IMR-90 (cell line): ENCODE measurements at regions not wholly inside any gene's neighbourhood (a gene's known extent, or its start where the extent isn't known, plus 50 kb on each side); places are given as distances from the start of the nearest gene placed in this dataset.

Source experiments
- BHLHE40 ChIP-seq: fragments of 150-350 bp; IDR thresholded peaks from 2 replicates; pipeline ENCODE4 v1.6.1; 2016; ENCODE audit warnings: mild to moderate bottlenecking, low read depth, low read length
- CHD1 ChIP-seq: IDR thresholded peaks from 2 replicates; pipeline ENCODE4 v1.6.1; 2012; ENCODE audit warnings: low read depth, low read length, improper control_type of control experiment
- MAFK ChIP-seq: IDR thresholded peaks from 2 replicates; pipeline ENCODE4 v1.6.1; 2012; ENCODE audit warnings: low read depth, low read length, improper control_type of control experiment
- MAZ ChIP-seq: IDR thresholded peaks from 2 replicates; pipeline ENCODE4 v1.6.1; 2012; ENCODE audit warnings: low read depth, mild to moderate bottlenecking, low read length, improper control_type of control experiment, moderate library complexity, borderline replicate concordance
- MXI1 ChIP-seq: IDR thresholded peaks from 2 replicates; pipeline ENCODE4 v1.6.1; 2012; ENCODE audit warnings: low read depth, mild to moderate bottlenecking, low read length, moderate library complexity, borderline replicate concordance
- NFE2L2 ChIP-seq: fragments of 150-350 bp; IDR thresholded peaks from 2 replicates; pipeline ENCODE4 v1.6.1; 2016; ENCODE audit warnings: low read depth, mild to moderate bottlenecking, low read length
- POLR2A ChIP-seq: IDR thresholded peaks from 2 replicates; pipeline ENCODE4 v1.6.1; 2012; ENCODE audit warnings: mild to moderate bottlenecking, low read depth, low read length
- RAD21 ChIP-seq: IDR thresholded peaks from 2 replicates; pipeline ENCODE4 v1.6.1; 2012; ENCODE audit warnings: low read length, improper control_type of control experiment
- RFX5 ChIP-seq: IDR thresholded peaks from 2 replicates; pipeline ENCODE4 v1.8.0; 2012; ENCODE audit warnings: low read depth, mild to moderate bottlenecking, low read length, moderate library complexity
- SMC3 ChIP-seq: fragments of 150-350 bp; IDR thresholded peaks from 2 replicates; pipeline ENCODE4 v1.6.1; 2016; ENCODE audit warnings: low read depth, mild to moderate bottlenecking, antibody characterized with exemption, low read length, moderate library complexity
- TF ChIP-seq, protein P1 (sequence below): conservative IDR thresholded peaks from 2 replicates; pipeline ENCODE4 v1.5.1; 2012; ENCODE audit warnings: mild to moderate bottlenecking, low read depth, low read length, improper control_type of control experiment
- TF ChIP-seq, protein P2 (sequence below): fragments of 150-350 bp; IDR thresholded peaks from 2 replicates; pipeline ENCODE4 v1.6.1; 2017; ENCODE audit warnings: mild to moderate bottlenecking, antibody characterized with exemption, low read length, low read depth
- TF ChIP-seq, protein P3 (sequence below): fragments of 150-350 bp; IDR thresholded peaks from 2 replicates; pipeline ENCODE4 v1.6.1; 2016; ENCODE audit warnings: low read depth, mild to moderate bottlenecking, low read length, moderate library complexity, borderline replicate concordance

DNA sequence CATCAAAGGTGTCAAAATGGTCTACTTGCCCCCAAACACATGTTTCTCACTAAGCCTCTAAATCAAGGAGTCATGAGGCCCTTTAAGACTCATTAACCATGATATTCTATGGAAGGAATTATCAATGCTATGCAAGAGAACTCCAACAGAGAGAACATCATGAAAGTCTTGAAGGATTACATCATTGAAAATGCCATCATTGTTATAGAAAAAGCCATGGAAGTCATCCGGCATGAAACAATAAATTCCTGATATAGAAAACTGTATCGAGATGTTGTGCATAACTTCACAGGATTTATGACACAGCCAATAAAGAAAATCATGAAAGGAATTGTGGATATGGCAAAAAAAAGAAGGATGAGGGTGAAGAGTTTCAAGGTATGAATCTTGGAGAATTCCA is 1363.6 kb upstream of the CDH2 start:
- TF ChIP-seq RAD21 (no peak), POLR2A (no peak), RFX5 (no peak), MAZ (no peak), BHLHE40 (no peak), MXI1 (no peak), NFE2L2 (no peak), CHD1 (no peak), MAFK (no peak), SMC3 (no peak)
- TF ChIP-seq, protein P1, sequence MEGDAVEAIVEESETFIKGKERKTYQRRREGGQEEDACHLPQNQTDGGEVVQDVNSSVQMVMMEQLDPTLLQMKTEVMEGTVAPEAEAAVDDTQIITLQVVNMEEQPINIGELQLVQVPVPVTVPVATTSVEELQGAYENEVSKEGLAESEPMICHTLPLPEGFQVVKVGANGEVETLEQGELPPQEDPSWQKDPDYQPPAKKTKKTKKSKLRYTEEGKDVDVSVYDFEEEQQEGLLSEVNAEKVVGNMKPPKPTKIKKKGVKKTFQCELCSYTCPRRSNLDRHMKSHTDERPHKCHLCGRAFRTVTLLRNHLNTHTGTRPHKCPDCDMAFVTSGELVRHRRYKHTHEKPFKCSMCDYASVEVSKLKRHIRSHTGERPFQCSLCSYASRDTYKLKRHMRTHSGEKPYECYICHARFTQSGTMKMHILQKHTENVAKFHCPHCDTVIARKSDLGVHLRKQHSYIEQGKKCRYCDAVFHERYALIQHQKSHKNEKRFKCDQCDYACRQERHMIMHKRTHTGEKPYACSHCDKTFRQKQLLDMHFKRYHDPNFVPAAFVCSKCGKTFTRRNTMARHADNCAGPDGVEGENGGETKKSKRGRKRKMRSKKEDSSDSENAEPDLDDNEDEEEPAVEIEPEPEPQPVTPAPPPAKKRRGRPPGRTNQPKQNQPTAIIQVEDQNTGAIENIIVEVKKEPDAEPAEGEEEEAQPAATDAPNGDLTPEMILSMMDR: no peak
- TF ChIP-seq, protein P2, sequence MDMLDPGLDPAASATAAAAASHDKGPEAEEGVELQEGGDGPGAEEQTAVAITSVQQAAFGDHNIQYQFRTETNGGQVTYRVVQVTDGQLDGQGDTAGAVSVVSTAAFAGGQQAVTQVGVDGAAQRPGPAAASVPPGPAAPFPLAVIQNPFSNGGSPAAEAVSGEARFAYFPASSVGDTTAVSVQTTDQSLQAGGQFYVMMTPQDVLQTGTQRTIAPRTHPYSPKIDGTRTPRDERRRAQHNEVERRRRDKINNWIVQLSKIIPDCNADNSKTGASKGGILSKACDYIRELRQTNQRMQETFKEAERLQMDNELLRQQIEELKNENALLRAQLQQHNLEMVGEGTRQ: no peak
- TF ChIP-seq, protein P3, sequence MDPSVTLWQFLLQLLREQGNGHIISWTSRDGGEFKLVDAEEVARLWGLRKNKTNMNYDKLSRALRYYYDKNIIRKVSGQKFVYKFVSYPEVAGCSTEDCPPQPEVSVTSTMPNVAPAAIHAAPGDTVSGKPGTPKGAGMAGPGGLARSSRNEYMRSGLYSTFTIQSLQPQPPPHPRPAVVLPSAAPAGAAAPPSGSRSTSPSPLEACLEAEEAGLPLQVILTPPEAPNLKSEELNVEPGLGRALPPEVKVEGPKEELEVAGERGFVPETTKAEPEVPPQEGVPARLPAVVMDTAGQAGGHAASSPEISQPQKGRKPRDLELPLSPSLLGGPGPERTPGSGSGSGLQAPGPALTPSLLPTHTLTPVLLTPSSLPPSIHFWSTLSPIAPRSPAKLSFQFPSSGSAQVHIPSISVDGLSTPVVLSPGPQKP: no peak
